GM19193 (cell line): ENCODE measurements at regions not wholly inside any gene's neighbourhood (a gene's known extent, or its start where the extent isn't known, plus 50 kb on each side); places are given as distances from the start of the nearest gene placed in this dataset.

ENCODE experiments used
- POLR2A ChIP-seq: IDR thresholded peaks from 4 replicates; pipeline ENCODE4 v1.6.1; 2011; ENCODE audit not compliant: insufficient read depth, insufficient read length; ENCODE audit errors: extremely low read depth

DNA sequence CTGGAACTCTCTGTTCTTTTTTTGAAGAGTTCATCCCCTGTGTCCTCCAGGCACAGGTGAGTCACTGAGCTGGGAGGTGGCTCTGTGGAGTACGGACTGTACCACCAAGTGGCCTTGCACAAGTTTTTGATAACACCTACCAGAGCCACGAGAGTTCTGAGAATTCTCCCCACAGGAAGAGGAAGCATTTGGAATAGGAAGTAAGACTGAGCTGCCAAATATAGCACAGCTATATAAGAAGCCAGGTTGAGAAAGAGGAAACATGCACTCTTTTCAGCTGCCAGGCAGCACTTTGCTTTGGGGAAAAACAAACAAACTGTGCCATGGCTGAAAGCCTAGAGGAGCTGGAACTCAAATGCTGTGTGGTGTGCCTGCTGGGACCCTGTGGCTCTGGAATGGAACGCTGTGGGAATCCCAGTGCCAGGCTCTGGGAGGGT, 70.8 kb upstream of the RIPOR2 start:
- no peak for TF ChIP-seq POLR2A

- TF ChIP-seq POLR2A: no peak
These were observed 71.5 kb upstream of the RIPOR2 start for GRCh38 chr6:25007269-25007699.

DNA sequence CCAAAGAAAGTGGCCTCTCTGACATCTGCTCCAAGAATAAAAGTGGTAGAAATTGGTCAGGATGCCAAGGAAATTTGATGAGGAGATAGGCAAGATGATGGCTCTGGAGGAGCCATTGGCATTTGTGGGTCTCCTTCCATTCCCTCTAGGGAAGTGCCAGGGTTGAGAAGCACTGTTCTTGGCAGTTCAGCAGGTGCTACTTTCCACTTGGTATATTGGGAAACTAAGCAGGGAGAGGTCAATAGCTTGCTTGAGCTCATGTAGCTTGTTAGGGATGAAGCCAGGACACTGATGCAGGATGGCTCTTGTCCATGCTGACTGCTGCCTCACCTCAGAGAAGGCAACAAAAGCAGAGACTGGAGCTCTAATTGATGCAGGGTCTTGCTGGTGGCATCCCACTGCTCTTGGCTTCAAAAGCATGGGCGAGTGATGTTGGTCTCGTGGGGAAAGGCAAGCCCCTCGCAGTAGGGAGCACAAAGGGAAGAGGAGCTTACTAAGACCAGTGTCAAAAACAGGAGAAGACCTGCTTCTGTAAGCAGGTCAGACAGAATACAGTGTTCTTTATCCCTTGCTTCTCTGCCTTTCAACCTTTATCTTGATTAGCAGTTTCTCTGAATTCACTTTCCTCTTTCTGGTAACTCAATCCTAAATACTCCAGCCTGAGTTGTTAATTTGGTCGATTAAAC, 73.1 kb upstream of the RIPOR2 start:
- TF ChIP-seq POLR2A: no peak

GRCh38 chr6:25009393-25009710, 73.6 kb upstream of the RIPOR2 start:
- no peak for TF ChIP-seq POLR2A

GRCh38 chr6:25010176-25010575, 74.4 kb upstream of the RIPOR2 start:
- no peak for TF ChIP-seq POLR2A

GRCh38 chr6:25010902-25011625, 75.3 kb upstream of the RIPOR2 start:
- no peak for TF ChIP-seq POLR2A

DNA sequence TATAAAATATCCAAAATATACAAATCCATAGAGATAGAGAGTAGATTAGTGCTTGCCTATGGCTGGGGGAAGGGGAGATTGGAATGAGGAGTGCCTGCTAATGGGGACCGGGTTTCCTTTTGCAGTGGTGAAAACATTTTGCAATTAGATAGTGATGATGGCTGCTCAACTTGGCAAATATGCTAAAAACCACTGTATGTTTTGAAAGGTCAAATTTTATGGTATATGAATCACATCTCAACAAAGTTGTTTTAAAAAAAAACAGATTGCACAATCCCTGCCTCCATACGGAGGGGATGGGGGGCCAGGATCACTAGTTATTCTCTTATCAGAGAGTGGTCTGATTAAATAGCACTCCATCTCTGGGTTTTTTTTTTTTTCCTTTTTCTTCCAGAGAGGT, 76.9 kb upstream of the RIPOR2 start:
- TF ChIP-seq POLR2A: no peak

- TF ChIP-seq POLR2A: no peak
These were observed 77.5 kb upstream of the RIPOR2 start for GRCh38 chr6:25013246-25013645.

DNA sequence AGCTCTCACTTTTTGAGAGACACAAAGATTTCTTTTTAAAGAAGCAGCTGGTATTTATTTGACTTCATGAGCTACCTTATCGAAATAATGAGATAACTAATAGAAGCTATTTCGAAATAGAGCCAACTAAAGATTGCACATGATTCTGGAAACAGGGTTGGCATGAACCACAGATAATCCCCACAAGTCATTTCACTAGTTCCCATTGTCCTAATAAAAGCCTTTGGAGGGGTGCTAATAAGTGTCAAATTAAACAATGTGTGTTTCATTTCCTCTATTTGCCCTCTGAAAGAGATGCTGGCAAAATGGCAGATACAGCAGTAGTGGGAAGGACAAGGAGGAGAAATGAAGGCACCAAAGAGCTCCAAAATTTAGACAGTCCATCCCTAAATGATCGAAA, 78.6 kb upstream of the RIPOR2 start:
- TF ChIP-seq POLR2A: no peak

DNA sequence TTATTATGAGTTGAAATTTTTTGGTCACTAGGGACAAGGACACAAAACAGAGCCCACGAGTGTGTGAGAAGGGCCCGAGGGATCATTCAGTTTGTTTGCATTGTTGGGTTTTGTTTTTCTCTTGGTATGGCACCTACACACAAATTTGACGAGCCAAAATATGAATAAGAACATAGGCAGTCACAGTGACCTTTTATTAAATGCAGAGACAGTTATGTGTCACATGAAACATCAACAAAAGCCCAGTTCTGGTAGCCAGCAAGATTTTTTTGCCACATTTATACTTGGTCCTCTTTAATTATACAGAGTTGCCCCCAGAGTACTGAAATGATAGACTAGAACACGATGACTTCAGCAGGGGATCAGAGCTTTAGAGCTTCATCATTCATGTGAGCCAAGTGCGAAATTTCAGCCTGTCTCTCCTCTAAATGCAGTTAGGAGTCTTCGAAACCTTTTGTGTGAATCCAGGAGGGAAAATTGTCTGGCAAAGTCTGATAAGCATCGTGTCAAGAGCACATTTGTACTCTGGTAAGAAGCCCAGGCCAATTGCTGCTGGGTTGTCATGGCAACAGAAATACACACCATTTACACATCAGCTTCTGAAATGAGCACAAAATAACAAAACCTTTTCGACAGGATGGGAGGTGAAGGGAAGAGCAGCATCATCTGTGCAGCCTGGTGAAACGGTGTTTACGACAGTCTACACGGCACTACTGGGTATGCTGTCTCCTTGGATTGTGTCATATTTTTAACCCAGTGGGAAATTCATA, 79.2 kb upstream of the RIPOR2 start:
- TF ChIP-seq POLR2A: no peak

GRCh38 chr6:25016014-25016720, 80.4 kb upstream of the RIPOR2 start:
- no peak for TF ChIP-seq POLR2A

DNA sequence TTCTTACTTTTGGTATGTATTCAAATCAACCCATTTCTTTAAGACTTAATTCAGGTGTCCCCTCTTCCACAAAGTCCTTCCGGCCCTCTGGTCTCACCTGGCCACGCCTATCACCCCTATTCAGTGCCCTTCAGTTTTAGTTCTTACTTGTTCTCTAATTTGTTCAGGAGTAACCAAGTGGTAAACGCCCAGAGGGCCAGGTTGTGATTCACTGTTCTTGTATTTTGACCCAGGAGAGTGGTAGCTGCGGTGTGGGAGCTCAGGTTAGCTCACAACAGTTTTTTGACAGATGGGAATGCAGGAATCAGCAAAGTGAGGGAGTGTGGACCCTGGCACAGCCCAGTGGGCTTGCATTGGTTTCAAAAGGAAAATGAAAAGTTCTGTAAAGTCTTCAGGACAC, 81.7 kb upstream of the RIPOR2 start:
- no peak for TF ChIP-seq POLR2A

DNA sequence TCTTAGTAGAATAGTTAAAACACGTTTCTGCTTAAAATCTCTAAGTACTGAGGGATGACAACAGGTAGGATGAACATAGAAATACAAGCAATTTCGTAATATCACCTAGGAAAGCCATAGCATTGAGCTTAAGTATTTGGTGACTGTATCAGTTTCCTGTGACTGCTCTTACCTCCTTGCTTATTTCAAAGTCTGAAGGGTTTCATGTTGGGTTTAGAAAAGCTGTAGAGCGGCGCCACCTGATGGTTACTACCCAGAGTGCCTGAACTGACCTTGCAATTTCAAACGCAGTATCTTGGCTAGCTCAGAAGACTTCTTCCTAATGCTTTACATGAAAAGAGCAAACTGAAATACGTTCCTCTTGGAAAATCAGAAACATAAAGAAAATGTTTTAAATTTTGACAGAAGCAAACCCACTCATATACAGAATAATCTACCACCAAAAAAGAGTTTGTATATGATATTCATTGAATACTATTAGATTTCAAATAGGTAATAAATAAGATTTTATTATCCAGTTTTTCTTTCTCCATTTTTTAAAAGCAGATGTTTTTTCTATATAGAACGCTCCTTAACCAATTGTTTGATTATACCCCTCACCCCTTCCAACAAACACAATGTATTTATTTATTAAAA, 82.3 kb upstream of the RIPOR2 start:
- TF ChIP-seq POLR2A: no peak

DNA sequence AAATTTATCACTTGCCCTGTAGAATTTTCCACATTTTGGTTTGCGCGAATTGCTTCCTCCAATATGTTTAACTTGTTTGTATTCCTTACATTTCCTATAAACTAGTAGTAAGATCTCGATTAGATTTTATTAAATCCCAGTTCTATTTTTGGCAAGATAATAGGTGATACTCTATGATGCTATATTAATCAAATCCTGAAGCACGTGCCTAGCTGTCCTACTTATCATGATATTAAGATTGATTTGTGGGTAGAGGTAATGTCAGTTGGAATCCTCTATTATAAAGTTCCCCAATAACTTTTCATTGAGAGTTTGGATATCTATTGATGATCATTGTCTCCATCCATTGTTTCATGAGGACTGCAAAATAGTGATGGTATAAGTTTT, 82.8 kb upstream of the RIPOR2 start:
- TF ChIP-seq POLR2A: no peak

- no peak for TF ChIP-seq POLR2A
These were observed 86.4 kb upstream of the RIPOR2 start for GRCh38 chr6:25022140-25022553.

GRCh38 chr6:25023781-25024180, 88.0 kb upstream of the RIPOR2 start:
- TF ChIP-seq POLR2A: no peak

GRCh38 chr6:25024821-25025220, 89.1 kb upstream of the RIPOR2 start:
- no peak for TF ChIP-seq POLR2A
